ENCODE measurements at regions not wholly inside any gene's neighbourhood (a gene's known extent, or its start where the extent isn't known, plus 50 kb on each side); places are given as distances from the start of the nearest gene placed in this dataset.
"Not testable (repeated sequence)": the region's sequence is repeated elsewhere in the genome, so short reads cannot be mapped to it uniquely, and the experiment has no call there.

GRCh38 chr9:7739595-7739994, 60.0 kb downstream of the DMAC1 start:
- DNase-seq: no peak
- in situ Hi-C loops (cut with HindIII; ENCODE audit: low pct_ligation_motif_present, low pct_unique_long_range_greater_than_20kb, low sequenced_read_pairs): no loop called here

GRCh38 chr9:7735311-7735710, 64.3 kb downstream of the DMAC1 start:
- DNase-seq: no peak
- in situ Hi-C loops (cut with HindIII; ENCODE audit: low pct_ligation_motif_present, low pct_unique_long_range_greater_than_20kb, low sequenced_read_pairs): no loop called here

- in situ Hi-C loops (cut with HindIII; ENCODE audit: low pct_ligation_motif_present, low pct_unique_long_range_greater_than_20kb, low sequenced_read_pairs): no loop called here
These were observed 69.5 kb downstream of the DMAC1 start for GRCh38 chr9:7730164-7730445.

GRCh38 chr9:7729371-7730163, 70.0 kb downstream of the DMAC1 start:
- no peak for DNase-seq
- in situ Hi-C loops (cut with HindIII; ENCODE audit: low pct_ligation_motif_present, low pct_unique_long_range_greater_than_20kb, low sequenced_read_pairs): no loop called here

More at GRCh38 chr9:7730164-7730445, 69.5 kb downstream of the DMAC1 start:
- no peak for DNase-seq

GRCh38 chr9:7721291-7721690, 78.3 kb downstream of the DMAC1 start:
- DNase-seq: no peak
- in situ Hi-C loops (cut with HindIII; ENCODE audit: low pct_ligation_motif_present, low pct_unique_long_range_greater_than_20kb, low sequenced_read_pairs): no loop called here

GRCh38 chr9:7713088-7713487, 86.5 kb downstream of the DMAC1 start:
- DNase-seq; in situ Hi-C loops (cut with HindIII; ENCODE audit: low pct_ligation_motif_present, low pct_unique_long_range_greater_than_20kb, low sequenced_read_pairs): not testable (repeated sequence)

- DNase-seq: no peak
- in situ Hi-C loops (cut with HindIII; ENCODE audit: low pct_ligation_motif_present, low pct_unique_long_range_greater_than_20kb, low sequenced_read_pairs): no loop called here
These were observed 88.9 kb downstream of the DMAC1 start for GRCh38 chr9:7710686-7711085.

GRCh38 chr9:7707934-7708333, 91.6 kb downstream of the DMAC1 start:
- in situ Hi-C loops (cut with HindIII; ENCODE audit: low pct_ligation_motif_present, low pct_unique_long_range_greater_than_20kb, low sequenced_read_pairs): no loop called here
- no peak for DNase-seq

GRCh38 chr9:7704543-7704942, 95.0 kb downstream of the DMAC1 start:
- DNase-seq: no peak
- in situ Hi-C loops (cut with HindIII; ENCODE audit: low pct_ligation_motif_present, low pct_unique_long_range_greater_than_20kb, low sequenced_read_pairs): no loop called here

- in situ Hi-C loops (cut with HindIII; ENCODE audit: low pct_ligation_motif_present, low pct_unique_long_range_greater_than_20kb, low sequenced_read_pairs): no loop called here
- no peak for DNase-seq
These were observed 107.7 kb downstream of the DMAC1 start for GRCh38 chr9:7691909-7692308.

GRCh38 chr9:7690014-7690413, 109.6 kb downstream of the DMAC1 start:
- in situ Hi-C loops (cut with HindIII; ENCODE audit: low pct_ligation_motif_present, low pct_unique_long_range_greater_than_20kb, low sequenced_read_pairs): no loop called here
- DNase-seq: no peak

- no peak for DNase-seq
- in situ Hi-C loops (cut with HindIII; ENCODE audit: low pct_ligation_motif_present, low pct_unique_long_range_greater_than_20kb, low sequenced_read_pairs): no loop called here
These were observed 111.0 kb downstream of the DMAC1 start for GRCh38 chr9:7688626-7689025.

- in situ Hi-C loops (cut with HindIII; ENCODE audit: low pct_ligation_motif_present, low pct_unique_long_range_greater_than_20kb, low sequenced_read_pairs): no loop called here
- no peak for DNase-seq
These were observed 122.9 kb downstream of the DMAC1 start for GRCh38 chr9:7676609-7677156.

- DNase-seq: no peak
- in situ Hi-C loops (cut with HindIII; ENCODE audit: low pct_ligation_motif_present, low pct_unique_long_range_greater_than_20kb, low sequenced_read_pairs): no loop called here
These were observed 127.7 kb downstream of the DMAC1 start for GRCh38 chr9:7671847-7672246.

- in situ Hi-C loops (cut with HindIII; ENCODE audit: low pct_ligation_motif_present, low pct_unique_long_range_greater_than_20kb, low sequenced_read_pairs): no loop called here
- no peak for DNase-seq
These were observed 131.0 kb downstream of the DMAC1 start for GRCh38 chr9:7668541-7668940.

- in situ Hi-C loops (cut with HindIII; ENCODE audit: low pct_ligation_motif_present, low pct_unique_long_range_greater_than_20kb, low sequenced_read_pairs): no loop called here
- no peak for DNase-seq
These were observed 133.7 kb downstream of the DMAC1 start for GRCh38 chr9:7665874-7666273.

- in situ Hi-C loops (cut with HindIII; ENCODE audit: low pct_ligation_motif_present, low pct_unique_long_range_greater_than_20kb, low sequenced_read_pairs): no loop called here
- DNase-seq: no peak
These were observed 139.8 kb downstream of the DMAC1 start for GRCh38 chr9:7659766-7660165.

GRCh38 chr9:7656636-7657035, 142.9 kb downstream of the DMAC1 start:
- in situ Hi-C loops (cut with HindIII; ENCODE audit: low pct_ligation_motif_present, low pct_unique_long_range_greater_than_20kb, low sequenced_read_pairs): no loop called here

GRCh38 chr9:7653262-7653661, 146.3 kb downstream of the DMAC1 start:
- DNase-seq: no peak
- in situ Hi-C loops (cut with HindIII; ENCODE audit: low pct_ligation_motif_present, low pct_unique_long_range_greater_than_20kb, low sequenced_read_pairs): no loop called here

More at GRCh38 chr9:7656636-7657035, 142.9 kb downstream of the DMAC1 start:
- no peak for DNase-seq

- in situ Hi-C loops (cut with HindIII; ENCODE audit: low pct_ligation_motif_present, low pct_unique_long_range_greater_than_20kb, low sequenced_read_pairs): no loop called here
- DNase-seq: no peak
These were observed 159.3 kb downstream of the DMAC1 start for GRCh38 chr9:7640231-7640630.
